PFSK-1 (cell line): ENCODE measurements at regions not wholly inside any gene's neighbourhood (a gene's known extent, or its start where the extent isn't known, plus 50 kb on each side); places are given as distances from the start of the nearest gene placed in this dataset.

Experiments
- POLR2AphosphoS5 ChIP-seq: IDR thresholded peaks from 2 replicates; pipeline ENCODE4 v1.6.1; 2012; ENCODE audit warnings: low read depth, mild to moderate bottlenecking, control low read depth, low read length, moderate library complexity
- SIN3A ChIP-seq: IDR thresholded peaks from 2 replicates; pipeline ENCODE4 v1.6.1; 2012; ENCODE audit warnings: mild to moderate bottlenecking, low read length, moderate library complexity, borderline replicate concordance; ENCODE audit not compliant: insufficient read depth
- TAF1 ChIP-seq: IDR thresholded peaks from 2 replicates; pipeline ENCODE4 v1.6.1; 2012; ENCODE audit warnings: low read length, control low read depth, borderline replicate concordance; ENCODE audit not compliant: insufficient read depth
- TF ChIP-seq, protein P1 (sequence below), 2 experiments: IDR thresholded peaks; 2 replicates each; pipeline versions ENCODE4 v1.6.1 to v1.8.0; 2011 to 2012; ENCODE audit warnings: low read depth in 2 of 2, low read length in 2 of 2, control low read depth in 1 of 2, inconsistent platforms in 1 of 2, mild to moderate bottlenecking in 1 of 2, moderate library complexity in 1 of 2; ENCODE audit not compliant: insufficient read depth in 1 of 2

- TF ChIP-seq SIN3A (no peak), POLR2AphosphoS5 (no peak), TAF1 (no peak)
- TF ChIP-seq, protein P1, sequence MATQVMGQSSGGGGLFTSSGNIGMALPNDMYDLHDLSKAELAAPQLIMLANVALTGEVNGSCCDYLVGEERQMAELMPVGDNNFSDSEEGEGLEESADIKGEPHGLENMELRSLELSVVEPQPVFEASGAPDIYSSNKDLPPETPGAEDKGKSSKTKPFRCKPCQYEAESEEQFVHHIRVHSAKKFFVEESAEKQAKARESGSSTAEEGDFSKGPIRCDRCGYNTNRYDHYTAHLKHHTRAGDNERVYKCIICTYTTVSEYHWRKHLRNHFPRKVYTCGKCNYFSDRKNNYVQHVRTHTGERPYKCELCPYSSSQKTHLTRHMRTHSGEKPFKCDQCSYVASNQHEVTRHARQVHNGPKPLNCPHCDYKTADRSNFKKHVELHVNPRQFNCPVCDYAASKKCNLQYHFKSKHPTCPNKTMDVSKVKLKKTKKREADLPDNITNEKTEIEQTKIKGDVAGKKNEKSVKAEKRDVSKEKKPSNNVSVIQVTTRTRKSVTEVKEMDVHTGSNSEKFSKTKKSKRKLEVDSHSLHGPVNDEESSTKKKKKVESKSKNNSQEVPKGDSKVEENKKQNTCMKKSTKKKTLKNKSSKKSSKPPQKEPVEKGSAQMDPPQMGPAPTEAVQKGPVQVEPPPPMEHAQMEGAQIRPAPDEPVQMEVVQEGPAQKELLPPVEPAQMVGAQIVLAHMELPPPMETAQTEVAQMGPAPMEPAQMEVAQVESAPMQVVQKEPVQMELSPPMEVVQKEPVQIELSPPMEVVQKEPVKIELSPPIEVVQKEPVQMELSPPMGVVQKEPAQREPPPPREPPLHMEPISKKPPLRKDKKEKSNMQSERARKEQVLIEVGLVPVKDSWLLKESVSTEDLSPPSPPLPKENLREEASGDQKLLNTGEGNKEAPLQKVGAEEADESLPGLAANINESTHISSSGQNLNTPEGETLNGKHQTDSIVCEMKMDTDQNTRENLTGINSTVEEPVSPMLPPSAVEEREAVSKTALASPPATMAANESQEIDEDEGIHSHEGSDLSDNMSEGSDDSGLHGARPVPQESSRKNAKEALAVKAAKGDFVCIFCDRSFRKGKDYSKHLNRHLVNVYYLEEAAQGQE (IDR thresholded peaks at IDR 0.05; ENCODE audit: insufficient read depth in 1 of 2, low read depth in 2 of 2, low read length in 2 of 2) = no peak
Measured at GRCh38 chr11:98068251-98068650, 952.5 kb upstream of the CNTN5 start.
